Left ventricle myocardium inferior (tissue), 1 donor: ENCODE measurements at regions not wholly inside any gene's neighbourhood (a gene's known extent, or its start where the extent isn't known, plus 50 kb on each side); places are given as distances from the start of the nearest gene placed in this dataset.

Source experiments
- DNase-seq: peaks from one replicate; pipeline ENCODE4 v3.0.0-alpha.2; 2020
- H3K27ac ChIP-seq: fragments of 200-600 bp; replicated peaks from 2 replicates; pipeline ENCODE4 v1.8.0; 2021
- H3K27me3 ChIP-seq: fragments of 200-600 bp; 2 replicates; pipeline ENCODE4 v1.8.0; 2021; ENCODE audit warnings: low read depth
- H3K36me3 ChIP-seq: fragments of 200-600 bp; 2 replicates; pipeline ENCODE4 v1.8.0; 2021
- H3K4me1 ChIP-seq: fragments of 200-600 bp; 2 replicates; pipeline ENCODE4 v1.8.0; 2021
- H3K4me3 ChIP-seq: fragments of 200-600 bp; 2 replicates; pipeline ENCODE4 v1.8.0; 2021; ENCODE audit warnings: mild to moderate bottlenecking, moderate library complexity
- H3K9me3 ChIP-seq: fragments of 200-600 bp; replicated peaks from 2 replicates; pipeline ENCODE4 v1.8.0; 2021
- CTCF ChIP-seq: fragments of 200-600 bp; IDR thresholded peaks from 2 replicates; pipeline ENCODE4 v1.8.0; 2021; ENCODE audit warnings: antibody characterized with exemption, mild to moderate bottlenecking, borderline replicate concordance
- intact Hi-C: fragments of 100-400 bp; cut with micrococcal nuclease; formaldehyde crosslinking; loops from one replicate; pipeline ENCODE4 v1.11.0; 2022
- donor health status: DM: no; HTN: yes; CAD: no; lungs with severe emphysema.

GRCh38 chr6:145262771-145263170, 472.5 kb downstream of the EPM2A start:
- Histone ChIP-seq H3K27me3 (no peaks in the 10 kb centered on the region), H3K9me3 (no peaks in the 10 kb centered on the region), H3K4me3 (no peak overlapping the region), H3K4me1 (no peaks in the 10 kb centered on the region), H3K27ac (no peak overlapping the region), H3K36me3 (no peaks in the 10 kb centered on the region)
- DNase-seq, result no peak
- TF ChIP-seq CTCF, result no peak
- intact Hi-C loops, result no loop called here

GRCh38 chr6:145263778-145264211, 471.5 kb downstream of the EPM2A start:
- TF ChIP-seq CTCF, result no peak
- Histone ChIP-seq H3K27me3 (no peaks in the 10 kb centered on the region), H3K4me1 (no peaks in the 10 kb centered on the region), H3K9me3 (no peaks in the 10 kb centered on the region), H3K27ac (no peak overlapping the region), H3K36me3 (no peaks in the 10 kb centered on the region), H3K4me3 (no peak overlapping the region)
- intact Hi-C loops, result no loop called here
- DNase-seq, result no peak

- no peaks in the 10 kb centered on the region for H3K27me3 ChIP-seq
- no peak overlapping the region for H3K4me3 ChIP-seq
- H3K9me3 ChIP-seq, result no peaks in the 10 kb centered on the region
- no peak for DNase-seq
- no peak for TF ChIP-seq CTCF
- H3K27ac ChIP-seq, result no peak overlapping the region
- intact Hi-C loops, result no loop called here
- no peaks in the 10 kb centered on the region for H3K36me3 ChIP-seq
- peaks cover 10% of the 10 kb centered on the region for H3K4me1 ChIP-seq
These were observed 468.8 kb downstream of the EPM2A start for GRCh38 chr6:145266432-145267075.

GRCh38 chr6:145267076-145267867, 468.0 kb downstream of the EPM2A start:
- intact Hi-C loops, result no loop called here
- no peaks in the 10 kb centered on the region for H3K36me3 ChIP-seq
- no peaks in the 10 kb centered on the region for H3K27me3 ChIP-seq
- no peak for TF ChIP-seq CTCF
- no peaks in the 10 kb centered on the region for H3K9me3 ChIP-seq
- H3K27ac ChIP-seq, result no peak overlapping the region
- H3K4me3 ChIP-seq, result no peak overlapping the region
- DNase-seq, result no peak
- H3K4me1 ChIP-seq, result peaks cover 10% of the 10 kb centered on the region

- Histone ChIP-seq H3K9me3 (no peaks in the 10 kb centered on the region), H3K36me3 (no peaks in the 10 kb centered on the region), H3K4me3 (no peak overlapping the region), H3K27ac (no peak overlapping the region), H3K4me1 (peaks cover 10% of the 10 kb centered on the region), H3K27me3 (no peaks in the 10 kb centered on the region)
- intact Hi-C loops, result no loop called here
- no peak for DNase-seq
- no peak for TF ChIP-seq CTCF
These were observed 464.9 kb downstream of the EPM2A start for GRCh38 chr6:145270464-145270863.
